Nephron progenitor cell (in vitro differentiated cells): ENCODE measurements at regions not wholly inside any gene's neighbourhood (a gene's known extent, or its start where the extent isn't known, plus 50 kb on each side); places are given as distances from the start of the nearest gene placed in this dataset.
A peak's percentile ranks its signal among the peaks of the same experiment; 100 is the strongest.

ENCODE experiments used
- DNase-seq: peaks from one replicate; pipeline ENCODE4 v3.0.0; 2021
- H3K27ac Mint-ChIP-seq: 2 replicates; pipeline ENCODE4 v1.8.0; 2021; ENCODE audit warnings: mild to moderate bottlenecking, moderate library complexity, mixed read lengths
- H3K27me3 Mint-ChIP-seq: 2 replicates; pipeline ENCODE4 v1.8.0; 2021; ENCODE audit warnings: mild to moderate bottlenecking, low read depth, mixed read lengths; ENCODE audit not compliant: poor library complexity
- H3K36me3 Mint-ChIP-seq: 2 replicates; pipeline ENCODE4 v1.8.0; 2021; ENCODE audit warnings: low read depth, mixed read lengths
- H3K4me1 Mint-ChIP-seq: 2 replicates; pipeline ENCODE4 v1.8.0; 2021; ENCODE audit warnings: mixed read lengths
- H3K4me3 Mint-ChIP-seq: 2 replicates; pipeline ENCODE4 v1.8.0; 2021; ENCODE audit warnings: mild to moderate bottlenecking, moderate library complexity, mixed read lengths
- H3K9me3 Mint-ChIP-seq: 2 replicates; pipeline ENCODE4 v1.8.0; 2021; ENCODE audit warnings: mild to moderate bottlenecking, moderate library complexity, mixed read lengths
- TF ChIP-seq, protein P1 (sequence below): fragments of 200-600 bp; sonication (generic); IDR thresholded peaks from 2 replicates; pipeline ENCODE4 v1.5.0; 2021; ENCODE audit warnings: antibody characterized with exemption

DNA sequence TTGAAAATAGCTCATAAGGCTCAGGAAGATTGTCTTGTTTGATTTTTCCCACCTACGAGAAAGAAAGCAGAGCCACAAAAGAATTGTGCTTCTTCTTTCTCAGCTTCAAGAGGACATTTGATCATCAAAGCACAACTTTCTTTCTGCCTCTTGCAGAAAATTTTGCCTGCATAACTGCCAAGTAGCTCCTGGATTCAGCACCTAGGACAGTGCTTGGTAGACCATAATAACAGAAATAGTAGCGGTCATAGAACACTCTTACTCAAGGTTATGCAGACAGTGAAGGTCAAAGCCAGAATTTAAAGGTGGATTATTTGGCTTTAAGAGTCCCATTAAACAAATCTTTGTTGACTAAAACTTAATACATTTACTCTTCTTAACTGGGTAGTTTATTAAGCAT lies 594.7 kb upstream of the CCNG1 start:
- Mint-ChIP-seq H3K9me3 (peaks cover under 1% of the 10 kb centered on the region), H3K27me3 (no peaks in the 10 kb centered on the region), H3K36me3 (no peaks in the 10 kb centered on the region), H3K4me3 (no peak overlapping the region), H3K4me1 (no peaks in the 10 kb centered on the region), H3K27ac (no peak overlapping the region)
- TF ChIP-seq, protein P1, sequence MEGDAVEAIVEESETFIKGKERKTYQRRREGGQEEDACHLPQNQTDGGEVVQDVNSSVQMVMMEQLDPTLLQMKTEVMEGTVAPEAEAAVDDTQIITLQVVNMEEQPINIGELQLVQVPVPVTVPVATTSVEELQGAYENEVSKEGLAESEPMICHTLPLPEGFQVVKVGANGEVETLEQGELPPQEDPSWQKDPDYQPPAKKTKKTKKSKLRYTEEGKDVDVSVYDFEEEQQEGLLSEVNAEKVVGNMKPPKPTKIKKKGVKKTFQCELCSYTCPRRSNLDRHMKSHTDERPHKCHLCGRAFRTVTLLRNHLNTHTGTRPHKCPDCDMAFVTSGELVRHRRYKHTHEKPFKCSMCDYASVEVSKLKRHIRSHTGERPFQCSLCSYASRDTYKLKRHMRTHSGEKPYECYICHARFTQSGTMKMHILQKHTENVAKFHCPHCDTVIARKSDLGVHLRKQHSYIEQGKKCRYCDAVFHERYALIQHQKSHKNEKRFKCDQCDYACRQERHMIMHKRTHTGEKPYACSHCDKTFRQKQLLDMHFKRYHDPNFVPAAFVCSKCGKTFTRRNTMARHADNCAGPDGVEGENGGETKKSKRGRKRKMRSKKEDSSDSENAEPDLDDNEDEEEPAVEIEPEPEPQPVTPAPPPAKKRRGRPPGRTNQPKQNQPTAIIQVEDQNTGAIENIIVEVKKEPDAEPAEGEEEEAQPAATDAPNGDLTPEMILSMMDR = no peak
- peak; percentile 16 for DNase-seq

DNA sequence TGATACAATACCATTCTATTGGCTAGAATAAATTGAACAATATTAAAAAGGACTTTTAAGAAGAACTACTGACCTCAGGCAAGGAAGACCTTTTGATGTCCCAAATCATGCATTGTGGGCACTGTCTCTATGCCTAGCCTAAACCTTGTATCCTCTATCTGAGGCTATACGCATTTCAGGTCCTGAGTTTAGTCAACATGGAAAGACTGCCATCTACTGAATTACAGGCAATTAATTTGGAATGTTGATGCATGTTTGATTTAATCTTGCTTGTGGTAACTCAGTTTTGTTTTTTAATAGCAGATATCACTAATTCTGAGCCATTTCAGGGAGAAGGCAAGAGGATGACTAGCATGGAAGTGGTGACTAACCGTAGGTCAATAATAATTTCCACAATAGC lies 585.3 kb upstream of the CCNG1 start:
- H3K36me3 Mint-ChIP-seq = no peaks in the 10 kb centered on the region
- H3K9me3 Mint-ChIP-seq = peaks cover 13% of the 10 kb centered on the region
- TF ChIP-seq, protein P1 = no peak
- H3K27me3 Mint-ChIP-seq = peaks cover 3% of the 10 kb centered on the region
- no peaks in the 10 kb centered on the region for H3K4me1 Mint-ChIP-seq
- H3K27ac Mint-ChIP-seq = no peak overlapping the region
- DNase-seq = no peak
- no peak overlapping the region for H3K4me3 Mint-ChIP-seq

DNA sequence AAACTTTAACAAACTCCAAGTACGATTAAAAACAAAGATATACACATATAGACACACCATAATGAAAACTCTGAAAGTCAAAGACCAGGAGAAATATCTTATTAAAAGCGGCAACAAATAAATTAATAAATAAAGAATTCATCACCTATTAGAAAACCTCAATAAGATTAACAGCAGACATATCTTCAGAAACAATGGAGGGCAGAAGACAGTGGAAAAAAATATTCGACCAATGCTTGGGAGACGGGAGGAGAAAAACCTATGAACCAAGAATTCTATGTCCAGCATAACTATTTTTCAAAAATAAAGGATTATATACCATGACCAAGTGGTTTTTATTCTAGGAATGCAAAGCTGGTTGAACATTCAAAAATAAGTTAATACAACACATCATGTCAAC lies 578.6 kb upstream of the CCNG1 start:
- Mint-ChIP-seq H3K36me3 (peaks cover 8% of the 10 kb centered on the region), H3K4me3 (no peak overlapping the region), H3K9me3 (peaks cover 27% of the 10 kb centered on the region), H3K27me3 (no peaks in the 10 kb centered on the region), H3K4me1 (no peaks in the 10 kb centered on the region), H3K27ac (no peak overlapping the region)
- TF ChIP-seq, protein P1 = no peak
- no peak for DNase-seq

DNA sequence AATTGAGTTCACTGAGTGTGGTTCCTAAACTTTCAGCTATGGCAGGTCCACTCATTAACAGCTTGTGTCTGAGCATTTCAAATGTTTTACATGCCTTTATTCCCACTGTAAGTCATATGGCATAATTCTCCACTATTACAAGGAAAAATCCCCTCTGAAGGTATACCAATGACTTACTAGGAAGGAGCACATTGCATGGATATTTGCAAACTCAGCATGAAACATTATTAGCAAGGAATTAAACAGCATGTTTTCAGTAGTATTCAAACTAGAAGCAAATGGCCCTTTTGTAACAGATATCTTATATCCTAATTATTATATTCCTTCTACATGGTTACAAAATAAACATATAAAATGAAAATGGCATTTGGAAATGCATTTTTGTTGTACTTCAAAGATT lies 566.4 kb upstream of the CCNG1 start:
- Mint-ChIP-seq H3K36me3 (no peaks in the 10 kb centered on the region), H3K27ac (no peak overlapping the region)

DNA sequence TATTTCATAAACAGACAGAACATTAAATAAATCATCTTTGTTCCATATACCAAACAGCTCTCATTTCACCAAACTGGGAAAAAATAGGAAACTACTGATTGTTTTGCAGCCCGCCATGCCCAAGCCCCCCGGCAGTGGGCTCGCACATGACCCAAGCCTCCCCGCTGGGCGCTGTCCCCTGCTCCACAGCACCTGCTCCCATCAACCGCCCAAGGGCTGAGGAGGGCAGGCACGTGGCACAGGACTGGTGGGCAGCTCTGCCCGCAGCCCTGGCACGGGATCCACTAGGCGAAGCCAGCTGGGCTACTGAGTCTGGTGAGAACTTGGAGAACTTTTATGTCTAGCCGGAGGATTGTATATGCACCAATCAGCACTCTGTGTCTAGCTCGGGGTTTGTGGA lies 554.8 kb upstream of the CCNG1 start:
- H3K9me3 Mint-ChIP-seq = peaks cover 29% of the 10 kb centered on the region
- H3K36me3 Mint-ChIP-seq = no peaks in the 10 kb centered on the region
- no peaks in the 10 kb centered on the region for H3K4me1 Mint-ChIP-seq
- DNase-seq = no peak
- TF ChIP-seq, protein P1 = no peak
- no peaks in the 10 kb centered on the region for H3K27me3 Mint-ChIP-seq
- no peak overlapping the region for H3K27ac Mint-ChIP-seq
- H3K4me3 Mint-ChIP-seq = no peak overlapping the region

More for the DNA sequence above, 566.4 kb upstream of the CCNG1 start:
- TF ChIP-seq, protein P1 = no peak
- peaks cover 12% of the 10 kb centered on the region for H3K9me3 Mint-ChIP-seq
- no peaks in the 10 kb centered on the region for H3K27me3 Mint-ChIP-seq
- H3K4me1 Mint-ChIP-seq = no peaks in the 10 kb centered on the region
- no peak for DNase-seq
- no peak overlapping the region for H3K4me3 Mint-ChIP-seq

DNA sequence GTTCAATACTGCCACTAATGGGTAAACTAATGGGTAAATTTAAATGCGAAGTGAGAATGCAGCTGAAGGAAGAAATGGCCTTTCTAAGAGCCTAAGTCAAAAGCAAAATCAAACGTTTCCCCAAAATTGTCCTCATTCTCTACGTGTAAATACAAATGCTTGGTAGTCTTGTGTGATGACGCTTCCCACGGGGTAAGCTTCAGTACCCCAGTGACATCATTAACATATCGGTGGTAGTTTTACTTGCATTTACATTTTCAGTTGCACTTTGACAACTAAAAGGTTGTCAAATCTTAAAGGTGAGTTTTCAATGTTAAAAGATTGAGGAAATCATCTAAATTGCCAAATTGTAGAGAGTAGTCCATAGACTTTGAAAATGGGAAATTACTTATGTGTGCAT lies 550.7 kb upstream of the CCNG1 start:
- Mint-ChIP-seq H3K4me3 (no peak overlapping the region), H3K36me3 (no peaks in the 10 kb centered on the region), H3K9me3 (peaks cover 7% of the 10 kb centered on the region), H3K27me3 (no peaks in the 10 kb centered on the region), H3K4me1 (no peaks in the 10 kb centered on the region), H3K27ac (no peak overlapping the region)
- no peak for DNase-seq
- TF ChIP-seq, protein P1 = no peak
